Astrocyte (in vitro differentiated cells and primary cell): ENCODE measurements at regions not wholly inside any gene's neighbourhood (a gene's known extent, or its start where the extent isn't known, plus 50 kb on each side); places are given as distances from the start of the nearest gene placed in this dataset.

Experiments used
- CTCF ChIP-seq: IDR thresholded peaks from 2 replicates; pipeline ENCODE4 v1.5.1; 2011; ENCODE audit warnings: low read depth, mild to moderate bottlenecking, inconsistent platforms, low read length, moderate library complexity; ENCODE audit not compliant: insufficient read depth
- EZH2 ChIP-seq: IDR thresholded peaks from 2 replicates; pipeline ENCODE4 v1.6.1; 2012; ENCODE audit warnings: mild to moderate bottlenecking, low read length, inconsistent platforms; ENCODE audit not compliant: insufficient read depth

- TF ChIP-seq CTCF: no peak
- no peak for TF ChIP-seq EZH2
Observed at GRCh38 chr10:107342711-107343110, 178.2 kb upstream of the SORCS1 start.
